Amygdala (tissue), 56 donors: ENCODE measurements at regions not wholly inside any gene's neighbourhood (a gene's known extent, or its start where the extent isn't known, plus 50 kb on each side); places are given as distances from the start of the nearest gene placed in this dataset.

ENCODE experiments used
- DNase-seq, 56 donors: peaks; one replicate each; lab custom pipeline; 2025; lab: John Stamatoyannopoulos, UW

GRCh38 chr3:21152555-21152954 lies 598.5 kb downstream of the ZNF385D start:
- DNase-seq = no peak

GRCh38 chr3:21142949-21143348 lies 608.1 kb downstream of the ZNF385D start:
- no peak for DNase-seq

- no peak for DNase-seq
Observed at GRCh38 chr3:21142031-21142430, 609.0 kb downstream of the ZNF385D start.

GRCh38 chr3:21140785-21141184 lies 610.2 kb downstream of the ZNF385D start:
- no peak for DNase-seq

GRCh38 chr3:21138085-21138484 lies 612.9 kb downstream of the ZNF385D start:
- no peak for DNase-seq

GRCh38 chr3:21132896-21133295 lies 618.1 kb downstream of the ZNF385D start:
- DNase-seq = no peak

GRCh38 chr3:21120826-21121225 lies 630.2 kb downstream of the ZNF385D start:
- no peak for DNase-seq

- DNase-seq = no peak
Observed at GRCh38 chr3:21117370-21117769, 633.6 kb downstream of the ZNF385D start.

GRCh38 chr3:21109056-21109455 lies 642.0 kb downstream of the ZNF385D start:
- DNase-seq = no peak

GRCh38 chr3:21105784-21106183 lies 645.2 kb downstream of the ZNF385D start:
- DNase-seq = no peak

GRCh38 chr3:21100656-21101359 lies 650.2 kb downstream of the ZNF385D start:
- DNase-seq = no peak

- no peak for DNase-seq
Observed at GRCh38 chr3:21094686-21095085, 656.3 kb downstream of the ZNF385D start.

- no peak for DNase-seq
Observed at GRCh38 chr3:21073561-21073960, 677.4 kb downstream of the ZNF385D start.

- DNase-seq = no peak
Observed at GRCh38 chr3:21067031-21067813, 683.8 kb downstream of the ZNF385D start.

GRCh38 chr3:21062831-21063294 lies 688.1 kb downstream of the ZNF385D start:
- DNase-seq = no peak

GRCh38 chr3:21059404-21059803 lies 691.6 kb downstream of the ZNF385D start:
- DNase-seq = no peak

GRCh38 chr3:21056293-21056692 lies 694.7 kb downstream of the ZNF385D start:
- DNase-seq = no peak

- DNase-seq = no peak
Observed at GRCh38 chr3:21055015-21055414, 696.0 kb downstream of the ZNF385D start.

GRCh38 chr3:21054064-21054463 lies 696.9 kb downstream of the ZNF385D start:
- no peak for DNase-seq

GRCh38 chr3:21049334-21050062 lies 701.5 kb downstream of the ZNF385D start:
- no peak for DNase-seq

GRCh38 chr3:21043139-21043538 lies 707.9 kb downstream of the ZNF385D start:
- no peak for DNase-seq
